Esophagus muscularis mucosa (tissue), 4 donors: ENCODE measurements at regions not wholly inside any gene's neighbourhood (a gene's known extent, or its start where the extent isn't known, plus 50 kb on each side); places are given as distances from the start of the nearest gene placed in this dataset.

ENCODE experiments used
- DNase-seq: peaks from one replicate; pipeline ENCODE4 v3.0.0-alpha.2; 2017; ENCODE audit errors: extremely low spot score
- H3K27ac ChIP-seq, 4 donors: fragments of 200-600 bp; sonication (generic); replicated peaks in 1 of 4; 1 replicate in 3 of 4; 2 replicates in 1 of 4; pipeline ENCODE4 v1.5.1; 2016 to 2019; ENCODE audit warnings: mild to moderate bottlenecking in 1 of 4
- H3K27me3 ChIP-seq, 4 donors: fragments of 200-600 bp; sonication (generic); one replicate each; pipeline versions ENCODE4 v1.5.1 to v1.6.0; 2016 to 2019
- H3K36me3 ChIP-seq, 4 donors: fragments of 200-600 bp; sonication (generic); one replicate each; pipeline ENCODE4 v1.5.1; 2016 to 2019
- H3K4me1 ChIP-seq, 4 donors: fragments of 200-600 bp; sonication (generic); one replicate each; pipeline ENCODE4 v1.5.1; 2016 to 2019
- H3K4me3 ChIP-seq, 4 donors: fragments of 200-600 bp; sonication (generic); 1 replicate in 2 of 4; 2 replicates in 2 of 4; pipeline ENCODE4 v1.5.1; 2016 to 2019; ENCODE audit warnings: mild to moderate bottlenecking in 4 of 4, moderate library complexity in 1 of 4
- H3K9me3 ChIP-seq, 4 donors: fragments of 200-600 bp; sonication (generic); 1 replicate in 3 of 4; 2 replicates in 1 of 4; pipeline ENCODE4 v1.5.1; 2016 to 2019
- CTCF ChIP-seq, 3 experiments: fragments of 200-600 bp in 2 of 3; fragments of 450-650 bp in 1 of 3; sonication (generic) in 2 of 3; IDR thresholded peaks; one replicate each; pipeline ENCODE4 v1.5.1; 2017 to 2019; ENCODE audit warnings: antibody characterized with exemption in 3 of 3, mild to moderate bottlenecking in 2 of 3, moderate library complexity in 1 of 3
- EP300 ChIP-seq: sonication (generic); formaldehyde crosslinking; IDR thresholded peaks from one replicate; pipeline ENCODE4 v1.6.1; 2017; ENCODE audit warnings: antibody characterized with exemption
- POLR2A ChIP-seq: fragments of 450-650 bp; IDR thresholded peaks from one replicate; pipeline ENCODE4 v1.6.1; 2017; ENCODE audit warnings: antibody characterized with exemption, moderate library complexity, mild to moderate bottlenecking, low read depth
- POLR2AphosphoS5 ChIP-seq, 2 donors: sonication (generic); formaldehyde crosslinking; IDR thresholded peaks; one replicate each; pipeline ENCODE4 v1.6.1; 2017; ENCODE audit warnings: antibody characterized with exemption in 2 of 2
- WGBS: methylation state at CpG from one replicate; pipeline ENCODE4 v1.1.5; 2018; 5-methylcytosine and 5-hydroxymethylcytosine counted together
- intact Hi-C: fragments of 100-400 bp; cut with DNase I; formaldehyde crosslinking; loops from one replicate; pipeline ENCODE4 v1.15.1; 2023

- intact Hi-C loops, result no loop called here
- no peak for TF ChIP-seq CTCF (IDR thresholded peaks at IDR 0.05)
- no peak for TF ChIP-seq POLR2A
- no peak for TF ChIP-seq POLR2AphosphoS5 (IDR thresholded peaks at IDR 0.05)
- TF ChIP-seq EP300, result no peak
- WGBS, result 71% methylated on average over 1 of the region's 1 CpG
- Histone ChIP-seq H3K9me3 (no peaks in the 10 kb centered on the region), H3K4me1 (no peaks in the 10 kb centered on the region), H3K36me3 (no peaks in the 10 kb centered on the region), H3K27ac (no peak overlapping the region), H3K4me3 (no peak overlapping the region), H3K27me3 (no peaks in the 10 kb centered on the region)
- no peak for DNase-seq
Measured at GRCh38 chr7:125966278-125967048, 1036.8 kb upstream of the POT1 start.

GRCh38 chr7:125934955-125935354, 1005.3 kb upstream of the POT1 start:
- H3K36me3 ChIP-seq, result no peaks in the 10 kb centered on the region
- no peaks in the 10 kb centered on the region for H3K4me1 ChIP-seq
- DNase-seq, result no peak
- intact Hi-C loops, result no loop called here
- WGBS, result 40% methylated on average over 1 of the region's 1 CpG
- no peak overlapping the region for H3K4me3 ChIP-seq
- H3K27ac ChIP-seq, result no peak overlapping the region
- no peaks in the 10 kb centered on the region for H3K27me3 ChIP-seq
- TF ChIP-seq POLR2AphosphoS5 (IDR thresholded peaks at IDR 0.05) (no peak), POLR2A (no peak), EP300 (no peak), CTCF (IDR thresholded peaks at IDR 0.05) (no peak)
- H3K9me3 ChIP-seq, result no peaks in the 10 kb centered on the region

GRCh38 chr7:125934539-125934938, 1004.9 kb upstream of the POT1 start:
- no peak overlapping the region for H3K27ac ChIP-seq
- TF ChIP-seq CTCF (IDR thresholded peaks at IDR 0.05), result no peak
- TF ChIP-seq POLR2AphosphoS5 (IDR thresholded peaks at IDR 0.05), result no peak
- no peaks in the 10 kb centered on the region for H3K27me3 ChIP-seq
- no peaks in the 10 kb centered on the region for H3K4me1 ChIP-seq
- DNase-seq, result no peak
- no peak overlapping the region for H3K4me3 ChIP-seq
- no peaks in the 10 kb centered on the region for H3K36me3 ChIP-seq
- H3K9me3 ChIP-seq, result no peaks in the 10 kb centered on the region
- 50% methylated on average over 2 of the region's 2 CpGs for WGBS
- intact Hi-C loops, result no loop called here

GRCh38 chr7:125930848-125931247, 1001.2 kb upstream of the POT1 start:
- 60% methylated on average over 1 of the region's 1 CpG for WGBS
- no peaks in the 10 kb centered on the region for H3K27me3 ChIP-seq
- intact Hi-C loops, result no loop called here

More at GRCh38 chr7:125930848-125931247, 1001.2 kb upstream of the POT1 start:
- no peak for DNase-seq
- Histone ChIP-seq H3K36me3 (no peaks in the 10 kb centered on the region), H3K4me1 (no peaks in the 10 kb centered on the region), H3K27ac (no peak overlapping the region), H3K4me3 (no peak overlapping the region), H3K9me3 (no peaks in the 10 kb centered on the region)
- TF ChIP-seq POLR2AphosphoS5 (IDR thresholded peaks at IDR 0.05), result no peak
- TF ChIP-seq EP300, result no peak
- no peak for TF ChIP-seq POLR2A
- no peak for TF ChIP-seq CTCF (IDR thresholded peaks at IDR 0.05)
